ENCODE measurements at regions not wholly inside any gene's neighbourhood (a gene's known extent, or its start where the extent isn't known, plus 50 kb on each side); places are given as distances from the start of the nearest gene placed in this dataset.

DNA sequence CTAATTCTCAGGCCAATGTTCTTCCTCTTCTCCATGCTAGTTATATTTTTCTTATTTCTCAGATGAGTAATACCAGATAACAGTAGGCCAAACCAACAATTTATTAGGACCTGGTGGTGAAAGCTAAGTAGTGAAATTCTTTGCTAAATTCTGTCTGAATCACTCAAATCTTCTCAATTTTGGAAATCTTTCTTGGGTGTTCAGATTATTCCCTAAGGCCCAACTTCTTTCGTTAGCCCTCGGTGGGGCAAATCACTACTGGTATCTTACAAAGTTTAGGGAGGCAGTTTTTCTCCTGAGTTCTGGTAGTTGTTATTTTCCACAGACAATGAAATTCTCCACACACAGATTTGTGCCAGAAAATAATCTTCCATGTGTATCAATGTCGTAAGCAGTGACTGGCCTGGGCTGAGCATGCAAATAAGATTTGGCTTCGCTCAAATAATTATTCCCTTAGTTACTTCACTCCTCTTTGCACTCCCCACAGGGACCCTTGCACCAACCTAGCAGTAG, 443.5 kb upstream of the SLC14A2 start:
- ATAC-seq (ENCODE audit: low read depth) (no peak), DNase-seq (ENCODE audit: low spot score) (no peak)
- H3K4me3 ChIP-seq (ENCODE audit: severe bottlenecking): no peak overlapping the region
- H3K27ac ChIP-seq (ENCODE audit: poor library complexity, severe bottlenecking): no peak overlapping the region
- peaks cover 34% of the 10 kb centered on the region for H3K4me1 ChIP-seq (ENCODE audit: insufficient read depth, poor library complexity, severe bottlenecking)
- H3K9me3 ChIP-seq (ENCODE audit: severe bottlenecking): no peaks in the 10 kb centered on the region
- TF ChIP-seq, protein P1, sequence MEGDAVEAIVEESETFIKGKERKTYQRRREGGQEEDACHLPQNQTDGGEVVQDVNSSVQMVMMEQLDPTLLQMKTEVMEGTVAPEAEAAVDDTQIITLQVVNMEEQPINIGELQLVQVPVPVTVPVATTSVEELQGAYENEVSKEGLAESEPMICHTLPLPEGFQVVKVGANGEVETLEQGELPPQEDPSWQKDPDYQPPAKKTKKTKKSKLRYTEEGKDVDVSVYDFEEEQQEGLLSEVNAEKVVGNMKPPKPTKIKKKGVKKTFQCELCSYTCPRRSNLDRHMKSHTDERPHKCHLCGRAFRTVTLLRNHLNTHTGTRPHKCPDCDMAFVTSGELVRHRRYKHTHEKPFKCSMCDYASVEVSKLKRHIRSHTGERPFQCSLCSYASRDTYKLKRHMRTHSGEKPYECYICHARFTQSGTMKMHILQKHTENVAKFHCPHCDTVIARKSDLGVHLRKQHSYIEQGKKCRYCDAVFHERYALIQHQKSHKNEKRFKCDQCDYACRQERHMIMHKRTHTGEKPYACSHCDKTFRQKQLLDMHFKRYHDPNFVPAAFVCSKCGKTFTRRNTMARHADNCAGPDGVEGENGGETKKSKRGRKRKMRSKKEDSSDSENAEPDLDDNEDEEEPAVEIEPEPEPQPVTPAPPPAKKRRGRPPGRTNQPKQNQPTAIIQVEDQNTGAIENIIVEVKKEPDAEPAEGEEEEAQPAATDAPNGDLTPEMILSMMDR (IDR thresholded peaks at IDR 0.05; ENCODE audit: poor library complexity, severe bottlenecking): no peak
- H3K36me3 ChIP-seq (ENCODE audit: low read depth): no peaks in the 10 kb centered on the region
- no peaks in the 10 kb centered on the region for H3K27me3 ChIP-seq (ENCODE audit: insufficient read depth, poor library complexity, severe bottlenecking)

GRCh38 chr18:45173327-45173726, 441.9 kb upstream of the SLC14A2 start:
- no peak overlapping the region for H3K4me3 ChIP-seq (ENCODE audit: severe bottlenecking)
- H3K4me1 ChIP-seq (ENCODE audit: insufficient read depth, poor library complexity, severe bottlenecking): peaks cover 18% of the 10 kb centered on the region
- H3K27ac ChIP-seq (ENCODE audit: poor library complexity, severe bottlenecking): no peak overlapping the region
- no peaks in the 10 kb centered on the region for H3K9me3 ChIP-seq (ENCODE audit: severe bottlenecking)
- ATAC-seq (ENCODE audit: low read depth) (no peak), DNase-seq (ENCODE audit: low spot score) (no peak)
- H3K27me3 ChIP-seq (ENCODE audit: insufficient read depth, poor library complexity, severe bottlenecking): no peaks in the 10 kb centered on the region
- H3K36me3 ChIP-seq (ENCODE audit: low read depth): no peaks in the 10 kb centered on the region
- TF ChIP-seq, protein P1 (IDR thresholded peaks at IDR 0.05; ENCODE audit: poor library complexity, severe bottlenecking): no peak

- Histone ChIP-seq H3K4me1 (ENCODE audit: insufficient read depth, poor library complexity, severe bottlenecking) (peaks cover 12% of the 10 kb centered on the region), H3K9me3 (ENCODE audit: severe bottlenecking) (no peaks in the 10 kb centered on the region), H3K27me3 (ENCODE audit: insufficient read depth, poor library complexity, severe bottlenecking) (no peaks in the 10 kb centered on the region), H3K36me3 (ENCODE audit: low read depth) (no peaks in the 10 kb centered on the region), H3K27ac (ENCODE audit: poor library complexity, severe bottlenecking) (no peak overlapping the region), H3K4me3 (ENCODE audit: severe bottlenecking) (no peak overlapping the region)
- TF ChIP-seq, protein P1 (IDR thresholded peaks at IDR 0.05; ENCODE audit: poor library complexity, severe bottlenecking): no peak
- ATAC-seq (ENCODE audit: low read depth) (no peak), DNase-seq (ENCODE audit: low spot score) (no peak)
These were observed 441.3 kb upstream of the SLC14A2 start for GRCh38 chr18:45173799-45174519.

DNA sequence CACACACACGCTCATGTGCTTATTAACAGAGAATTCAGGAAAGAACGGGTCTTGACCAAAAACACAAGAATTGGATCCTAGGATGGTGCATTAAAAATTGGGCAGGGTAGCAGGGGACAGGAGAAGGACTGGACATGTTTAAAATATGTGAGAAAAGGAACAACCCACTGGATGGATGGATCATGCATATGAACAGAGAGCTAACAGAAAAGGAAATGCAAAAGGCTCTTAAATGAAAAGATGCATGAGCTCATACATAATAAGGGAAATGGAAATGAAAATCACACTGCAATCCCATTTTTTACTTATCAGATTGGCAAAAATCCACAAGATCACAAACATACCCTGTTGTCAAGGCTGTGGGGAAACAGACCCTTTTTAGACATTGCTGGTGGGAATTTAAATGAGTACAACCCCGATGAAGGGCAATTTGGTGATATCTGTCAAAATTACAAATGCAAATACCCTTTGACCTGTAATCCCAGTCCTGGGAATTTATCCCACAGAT, 440.6 kb upstream of the SLC14A2 start:
- H3K4me1 ChIP-seq (ENCODE audit: insufficient read depth, poor library complexity, severe bottlenecking): peaks cover 5% of the 10 kb centered on the region
- H3K9me3 ChIP-seq (ENCODE audit: severe bottlenecking): no peaks in the 10 kb centered on the region
- no peak for ATAC-seq (ENCODE audit: low read depth)
- H3K36me3 ChIP-seq (ENCODE audit: low read depth): no peaks in the 10 kb centered on the region
- H3K4me3 ChIP-seq (ENCODE audit: severe bottlenecking): no peak overlapping the region
- no peaks in the 10 kb centered on the region for H3K27me3 ChIP-seq (ENCODE audit: insufficient read depth, poor library complexity, severe bottlenecking)
- no peak overlapping the region for H3K27ac ChIP-seq (ENCODE audit: poor library complexity, severe bottlenecking)
- TF ChIP-seq, protein P1 (IDR thresholded peaks at IDR 0.05; ENCODE audit: poor library complexity, severe bottlenecking): no peak
- no peak for DNase-seq (ENCODE audit: low spot score)

DNA sequence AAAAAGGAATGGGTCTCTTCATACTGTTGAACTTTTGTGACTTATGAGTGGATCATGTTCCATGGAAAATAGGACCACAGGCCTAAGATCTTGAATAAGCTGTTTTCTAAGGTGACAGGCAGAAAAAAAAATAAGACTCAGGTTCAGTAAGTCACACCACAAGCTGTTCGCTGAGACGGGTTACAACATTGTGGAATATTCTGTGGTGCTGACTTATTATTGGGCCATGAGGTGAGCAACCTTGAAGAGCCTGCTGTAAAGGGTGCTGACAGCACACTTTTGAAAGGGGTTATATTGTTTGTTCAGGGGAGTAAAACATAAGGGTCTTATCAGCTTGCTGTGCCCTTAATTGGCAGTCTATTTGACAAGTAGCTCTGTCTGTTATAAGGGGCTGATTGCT, 439.8 kb upstream of the SLC14A2 start:
- Histone ChIP-seq H3K4me1 (ENCODE audit: insufficient read depth, poor library complexity, severe bottlenecking) (no peaks in the 10 kb centered on the region), H3K27me3 (ENCODE audit: insufficient read depth, poor library complexity, severe bottlenecking) (no peaks in the 10 kb centered on the region), H3K27ac (ENCODE audit: poor library complexity, severe bottlenecking) (no peak overlapping the region), H3K36me3 (ENCODE audit: low read depth) (no peaks in the 10 kb centered on the region), H3K9me3 (ENCODE audit: severe bottlenecking) (no peaks in the 10 kb centered on the region), H3K4me3 (ENCODE audit: severe bottlenecking) (no peak overlapping the region)
- ATAC-seq (ENCODE audit: low read depth) (no peak), DNase-seq (ENCODE audit: low spot score) (no peak)
- TF ChIP-seq, protein P1 (IDR thresholded peaks at IDR 0.05; ENCODE audit: poor library complexity, severe bottlenecking): no peak
